SK-N-SH (cell line): ENCODE measurements at regions not wholly inside any gene's neighbourhood (a gene's known extent, or its start where the extent isn't known, plus 50 kb on each side); places are given as distances from the start of the nearest gene placed in this dataset.

ENCODE experiments used
- CTCF ChIA-PET: fragments of 300-600, 350-600 bp; formaldehyde crosslinking; extraction: SDS; loops from one replicate; lab custom pipeline; 2021; lab: Yijun Ruan, JAX
- POLR2A ChIA-PET: fragments of 350-600 bp; sonication (Branson Sonifier 250); formaldehyde crosslinking; extraction: SDS; loops from one replicate; lab custom pipeline; 2020; ENCODE audit warnings: antibody characterized with exemption, inconsistent platforms; lab: Yijun Ruan, JAX
- DNase-seq: peaks from one replicate; pipeline ENCODE4 v3.0.0; 2012
- H2AFZ ChIP-seq: fragments of 200-600 bp; sonication (generic); 2 replicates; pipeline ENCODE4 v1.8.1; 2016; ENCODE audit warnings: antibody characterized with exemption, mild to moderate bottlenecking, low read depth
- H3F3A ChIP-seq: fragments of 200-600 bp; sonication (generic); replicated peaks from 2 replicates; pipeline ENCODE3; 2016; ENCODE audit warnings: antibody characterized with exemption, mild to moderate bottlenecking; ENCODE audit not compliant: insufficient read depth
- H3K27ac ChIP-seq, 2 experiments: fragments of 200-500 bp in 1 of 2; fragments of 200-600 bp in 1 of 2; sonication (Bioruptor generic) in 1 of 2; sonication (generic), shearing (Covaris generic) in 1 of 2; 2 replicates each; pipeline versions ENCODE4 v1.5.1 to v1.6.1; 2014 to 2016; ENCODE audit warnings: low read depth in 2 of 2, inconsistent platforms in 1 of 2, low read length in 1 of 2, mild to moderate bottlenecking in 1 of 2, mixed read lengths in 1 of 2
- H3K27me3 ChIP-seq: fragments of 200-600 bp; sonication (generic), shearing (Covaris generic); 2 replicates; pipeline ENCODE4 v1.6.1; 2016; ENCODE audit warnings: mixed run types; ENCODE audit not compliant: insufficient read depth
- H3K36me3 ChIP-seq, 2 experiments: fragments of 200-500 bp in 1 of 2; fragments of 200-600 bp in 1 of 2; sonication (Bioruptor generic) in 1 of 2; sonication (generic) in 1 of 2; replicated peaks in 1 of 2; 2 replicates each; pipeline versions ENCODE3 to v1.5.1; 2014 to 2016; ENCODE audit warnings: low read length in 1 of 2, mild to moderate bottlenecking in 1 of 2; ENCODE audit not compliant: insufficient read depth in 2 of 2, control insufficient read depth in 1 of 2
- H3K4me1 ChIP-seq, 2 experiments: fragments of 200-500 bp in 1 of 2; fragments of 200-600 bp in 1 of 2; sonication (Bioruptor generic) in 1 of 2; sonication (generic), shearing (Covaris generic) in 1 of 2; 2 replicates each; pipeline versions ENCODE4 v1.5.1 to v1.6.1; 2014 to 2016; ENCODE audit warnings: low read depth in 1 of 2, low read length in 1 of 2, mixed run types in 1 of 2; ENCODE audit not compliant: insufficient read depth in 2 of 2, control insufficient read depth in 1 of 2
- H3K4me2 ChIP-seq: fragments of 200-600 bp; sonication (generic), shearing (Covaris generic); 2 replicates; pipeline ENCODE4 v1.6.1; 2017; ENCODE audit warnings: mixed run types
- H3K4me3 ChIP-seq, 2 experiments: fragments of 200-500 bp in 1 of 2; fragments of 200-600 bp in 1 of 2; sonication (Bioruptor generic) in 1 of 2; sonication (generic), shearing (Covaris generic) in 1 of 2; 2 replicates each; pipeline versions ENCODE4 v1.5.1 to v1.8.1; 2014 to 2016; ENCODE audit warnings: low read depth in 2 of 2, inconsistent platforms in 1 of 2, low read length in 1 of 2, mild to moderate bottlenecking in 1 of 2, mixed read lengths in 1 of 2, moderate library complexity in 1 of 2
- H3K79me2 ChIP-seq: fragments of 200-600 bp; sonication (generic); 2 replicates; pipeline ENCODE4 v1.8.1; 2017; ENCODE audit warnings: mild to moderate bottlenecking; ENCODE audit not compliant: insufficient read depth
- H3K9ac ChIP-seq: fragments of 200-600 bp; sonication (generic); 2 replicates; pipeline ENCODE4 v1.6.1; 2017; ENCODE audit warnings: mixed run types
- H3K9me2 ChIP-seq: fragments of 200-600 bp; sonication (generic); 2 replicates; pipeline ENCODE4 v1.6.1; 2017; ENCODE audit warnings: mixed run types
- H3K9me3 ChIP-seq: fragments of 200-600 bp; sonication (generic); 2 replicates; pipeline ENCODE4 v1.6.1; 2017; ENCODE audit warnings: mixed run types, mild to moderate bottlenecking, moderate library complexity
- H4K20me1 ChIP-seq: fragments of 200-600 bp; sonication (generic); 2 replicates; pipeline ENCODE4 v1.6.1; 2017; ENCODE audit warnings: mild to moderate bottlenecking, mixed run types; ENCODE audit not compliant: insufficient read depth
- ELF1 ChIP-seq: IDR thresholded peaks from 2 replicates; pipeline ENCODE4 v1.4.0; 2012
- EP300 ChIP-seq, 2 experiments: IDR thresholded peaks; 2 replicates each; pipeline versions ENCODE4 v1.4.0 to v1.6.1; 2012; ENCODE audit warnings: borderline replicate concordance in 1 of 2, low read depth in 1 of 2, low read length in 1 of 2
- FOXM1 ChIP-seq: IDR thresholded peaks from 2 replicates; pipeline ENCODE4 v1.4.0; 2012; ENCODE audit warnings: low read depth, mild to moderate bottlenecking
- MXI1 ChIP-seq: IDR thresholded peaks from 2 replicates; pipeline ENCODE4 v1.6.1; 2012; ENCODE audit warnings: mild to moderate bottlenecking, low read depth, low read length, improper control_type of control experiment
- RAD21 ChIP-seq: IDR thresholded peaks from 2 replicates; pipeline ENCODE4 v1.6.1; 2012; ENCODE audit warnings: mild to moderate bottlenecking, low read length
- RCOR1 ChIP-seq: fragments of 150-350 bp; IDR thresholded peaks from 2 replicates; pipeline ENCODE4 v1.6.1; 2017; ENCODE audit warnings: antibody characterized with exemption, low read length
- RFX5 ChIP-seq: IDR thresholded peaks from 2 replicates; pipeline ENCODE4 v1.6.1; 2012; ENCODE audit warnings: mild to moderate bottlenecking, improper control_type of control experiment, low read length
- SIN3A ChIP-seq: IDR thresholded peaks from 2 replicates; pipeline ENCODE4 v1.6.1; 2012; ENCODE audit warnings: low read depth, mild to moderate bottlenecking, low read length, moderate library complexity, borderline replicate concordance
- TAF1 ChIP-seq: IDR thresholded peaks from 2 replicates; pipeline ENCODE4 v1.6.1; 2012; ENCODE audit warnings: low read depth, mild to moderate bottlenecking, low read length, moderate library complexity, borderline replicate concordance
- TCF12 ChIP-seq: IDR thresholded peaks from 2 replicates; pipeline ENCODE4 v1.4.0; 2012
- TEAD4 ChIP-seq: IDR thresholded peaks from 2 replicates; pipeline ENCODE4 v1.4.0; 2012; ENCODE audit warnings: mild to moderate bottlenecking, borderline replicate concordance; ENCODE audit not compliant: insufficient read depth
- WGBS: methylation state at CpG from one replicate; pipeline ENCODE4 v1.1.6; 2017; ENCODE audit warnings: low lambda C conversion rate; 5-methylcytosine and 5-hydroxymethylcytosine counted together
- TF ChIP-seq, protein P1 (sequence below): fragments of 150-350 bp; IDR thresholded peaks from 2 replicates; pipeline ENCODE4 v1.6.1; 2017; ENCODE audit warnings: antibody characterized with exemption, low read length, low read depth, borderline replicate concordance
- TF ChIP-seq, protein P2 (sequence below): fragments of 200-600 bp; sonication (generic); IDR thresholded peaks from 2 replicates; pipeline ENCODE4 v1.6.1; 2017; ENCODE audit warnings: antibody characterized with exemption, mild to moderate bottlenecking, moderate library complexity
- TF ChIP-seq, protein P3 (sequence below): IDR thresholded peaks from 2 replicates; pipeline ENCODE4 v1.4.0; 2012; ENCODE audit warnings: low read depth
- TF ChIP-seq, protein P4 (sequence below): IDR thresholded peaks from 2 replicates; pipeline ENCODE4 v1.6.1; 2012; ENCODE audit warnings: mild to moderate bottlenecking, low read depth, low read length, moderate library complexity

DNA sequence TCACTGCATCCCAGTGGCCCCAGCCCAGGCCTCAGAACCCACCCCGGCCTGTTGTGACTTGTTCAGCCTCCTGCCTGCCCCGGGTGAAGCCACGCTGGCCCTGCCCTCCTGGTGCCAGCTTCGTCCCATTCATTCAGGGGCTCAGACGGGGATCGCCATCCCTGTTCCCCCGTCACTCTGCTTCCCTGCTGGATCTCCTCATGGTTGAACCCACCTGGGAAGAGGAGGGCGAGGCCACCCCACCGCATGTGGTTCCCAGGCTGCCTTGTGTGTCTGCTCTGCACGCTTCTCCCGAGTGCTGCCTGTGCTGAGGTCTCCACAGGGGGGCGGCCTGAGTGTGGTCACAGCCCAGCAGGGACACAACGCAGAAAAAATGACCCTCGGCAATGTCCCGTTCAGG, 108.2 kb upstream of the ACTRT2 start:
- no CpG with 5 or more reads among the region's 15 CpGs for WGBS

More for the DNA sequence above, 108.2 kb upstream of the ACTRT2 start:
- no peak overlapping the region for H3K9ac ChIP-seq
- no peaks in the 10 kb centered on the region for H3K36me3 ChIP-seq
- H3F3A ChIP-seq = peaks cover 4% of the 10 kb centered on the region
- no peak overlapping the region for H3K4me3 ChIP-seq
- H3K4me1 ChIP-seq = no peaks in the 10 kb centered on the region
- no peaks in the 10 kb centered on the region for H4K20me1 ChIP-seq
- no peak overlapping the region for H2AFZ ChIP-seq
- no peak for TF ChIP-seq SIN3A
- TF ChIP-seq ELF1 = no peak
- TF ChIP-seq, protein P1, sequence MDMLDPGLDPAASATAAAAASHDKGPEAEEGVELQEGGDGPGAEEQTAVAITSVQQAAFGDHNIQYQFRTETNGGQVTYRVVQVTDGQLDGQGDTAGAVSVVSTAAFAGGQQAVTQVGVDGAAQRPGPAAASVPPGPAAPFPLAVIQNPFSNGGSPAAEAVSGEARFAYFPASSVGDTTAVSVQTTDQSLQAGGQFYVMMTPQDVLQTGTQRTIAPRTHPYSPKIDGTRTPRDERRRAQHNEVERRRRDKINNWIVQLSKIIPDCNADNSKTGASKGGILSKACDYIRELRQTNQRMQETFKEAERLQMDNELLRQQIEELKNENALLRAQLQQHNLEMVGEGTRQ = no peak
- TF ChIP-seq, protein P2, sequence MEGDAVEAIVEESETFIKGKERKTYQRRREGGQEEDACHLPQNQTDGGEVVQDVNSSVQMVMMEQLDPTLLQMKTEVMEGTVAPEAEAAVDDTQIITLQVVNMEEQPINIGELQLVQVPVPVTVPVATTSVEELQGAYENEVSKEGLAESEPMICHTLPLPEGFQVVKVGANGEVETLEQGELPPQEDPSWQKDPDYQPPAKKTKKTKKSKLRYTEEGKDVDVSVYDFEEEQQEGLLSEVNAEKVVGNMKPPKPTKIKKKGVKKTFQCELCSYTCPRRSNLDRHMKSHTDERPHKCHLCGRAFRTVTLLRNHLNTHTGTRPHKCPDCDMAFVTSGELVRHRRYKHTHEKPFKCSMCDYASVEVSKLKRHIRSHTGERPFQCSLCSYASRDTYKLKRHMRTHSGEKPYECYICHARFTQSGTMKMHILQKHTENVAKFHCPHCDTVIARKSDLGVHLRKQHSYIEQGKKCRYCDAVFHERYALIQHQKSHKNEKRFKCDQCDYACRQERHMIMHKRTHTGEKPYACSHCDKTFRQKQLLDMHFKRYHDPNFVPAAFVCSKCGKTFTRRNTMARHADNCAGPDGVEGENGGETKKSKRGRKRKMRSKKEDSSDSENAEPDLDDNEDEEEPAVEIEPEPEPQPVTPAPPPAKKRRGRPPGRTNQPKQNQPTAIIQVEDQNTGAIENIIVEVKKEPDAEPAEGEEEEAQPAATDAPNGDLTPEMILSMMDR = no peak
- no peak for TF ChIP-seq TEAD4
- TF ChIP-seq EP300 (IDR thresholded peaks at IDR 0.05; ENCODE audit: borderline replicate concordance in 1 of 2, low read depth in 1 of 2, low read length in 1 of 2) = no peak
- no peak for TF ChIP-seq FOXM1
- no peak for TF ChIP-seq RFX5
- no peak for TF ChIP-seq RCOR1
- TF ChIP-seq, protein P3, sequence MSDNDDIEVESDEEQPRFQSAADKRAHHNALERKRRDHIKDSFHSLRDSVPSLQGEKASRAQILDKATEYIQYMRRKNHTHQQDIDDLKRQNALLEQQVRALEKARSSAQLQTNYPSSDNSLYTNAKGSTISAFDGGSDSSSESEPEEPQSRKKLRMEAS = no peak
- TF ChIP-seq, protein P4, sequence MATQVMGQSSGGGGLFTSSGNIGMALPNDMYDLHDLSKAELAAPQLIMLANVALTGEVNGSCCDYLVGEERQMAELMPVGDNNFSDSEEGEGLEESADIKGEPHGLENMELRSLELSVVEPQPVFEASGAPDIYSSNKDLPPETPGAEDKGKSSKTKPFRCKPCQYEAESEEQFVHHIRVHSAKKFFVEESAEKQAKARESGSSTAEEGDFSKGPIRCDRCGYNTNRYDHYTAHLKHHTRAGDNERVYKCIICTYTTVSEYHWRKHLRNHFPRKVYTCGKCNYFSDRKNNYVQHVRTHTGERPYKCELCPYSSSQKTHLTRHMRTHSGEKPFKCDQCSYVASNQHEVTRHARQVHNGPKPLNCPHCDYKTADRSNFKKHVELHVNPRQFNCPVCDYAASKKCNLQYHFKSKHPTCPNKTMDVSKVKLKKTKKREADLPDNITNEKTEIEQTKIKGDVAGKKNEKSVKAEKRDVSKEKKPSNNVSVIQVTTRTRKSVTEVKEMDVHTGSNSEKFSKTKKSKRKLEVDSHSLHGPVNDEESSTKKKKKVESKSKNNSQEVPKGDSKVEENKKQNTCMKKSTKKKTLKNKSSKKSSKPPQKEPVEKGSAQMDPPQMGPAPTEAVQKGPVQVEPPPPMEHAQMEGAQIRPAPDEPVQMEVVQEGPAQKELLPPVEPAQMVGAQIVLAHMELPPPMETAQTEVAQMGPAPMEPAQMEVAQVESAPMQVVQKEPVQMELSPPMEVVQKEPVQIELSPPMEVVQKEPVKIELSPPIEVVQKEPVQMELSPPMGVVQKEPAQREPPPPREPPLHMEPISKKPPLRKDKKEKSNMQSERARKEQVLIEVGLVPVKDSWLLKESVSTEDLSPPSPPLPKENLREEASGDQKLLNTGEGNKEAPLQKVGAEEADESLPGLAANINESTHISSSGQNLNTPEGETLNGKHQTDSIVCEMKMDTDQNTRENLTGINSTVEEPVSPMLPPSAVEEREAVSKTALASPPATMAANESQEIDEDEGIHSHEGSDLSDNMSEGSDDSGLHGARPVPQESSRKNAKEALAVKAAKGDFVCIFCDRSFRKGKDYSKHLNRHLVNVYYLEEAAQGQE = no peak
- no peak for TF ChIP-seq TCF12
- TF ChIP-seq TAF1 = no peak
- no peak for TF ChIP-seq MXI1
- no peak for TF ChIP-seq RAD21
- H3K9me3 ChIP-seq = no peaks in the 10 kb centered on the region
- no peaks in the 10 kb centered on the region for H3K9me2 ChIP-seq
- no peaks in the 10 kb centered on the region for H3K79me2 ChIP-seq
- H3K27me3 ChIP-seq = no peaks in the 10 kb centered on the region
- ChIA-PET POLR2A (no interaction called here), CTCF (interaction anchor here (1.0 kb wide), 1 partner anchor 511 kb away, joined by 3 read pairs; no protein-coding TSS in a partner anchor)
- no peak overlapping the region for H3K27ac ChIP-seq
- no peak overlapping the region for H3K4me2 ChIP-seq
- no peak for DNase-seq
